ENCODE measurements at regions not wholly inside any gene's neighbourhood (a gene's known extent, or its start where the extent isn't known, plus 50 kb on each side); places are given as distances from the start of the nearest gene placed in this dataset.

DNA sequence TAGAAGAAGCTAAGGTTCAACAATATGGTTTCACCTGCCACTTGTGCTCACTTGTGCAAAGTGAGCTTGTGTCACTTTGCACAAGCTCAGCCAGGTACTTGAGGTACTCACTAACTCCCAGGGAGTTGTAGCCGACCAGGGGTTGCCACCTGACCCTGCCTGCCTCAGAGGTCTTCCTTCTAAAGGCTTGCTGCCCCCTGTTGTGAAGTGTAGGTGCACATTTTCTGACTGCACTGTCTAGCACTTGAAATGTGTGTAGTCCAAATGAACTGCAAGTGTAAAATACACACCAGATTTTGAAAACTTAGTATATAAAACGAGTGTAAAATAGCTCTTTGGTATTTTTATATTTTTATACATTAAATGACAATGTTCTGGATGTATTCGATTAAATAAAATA lies 230.8 kb downstream of the DLEU7 start:
- TF ChIP-seq, protein P1, sequence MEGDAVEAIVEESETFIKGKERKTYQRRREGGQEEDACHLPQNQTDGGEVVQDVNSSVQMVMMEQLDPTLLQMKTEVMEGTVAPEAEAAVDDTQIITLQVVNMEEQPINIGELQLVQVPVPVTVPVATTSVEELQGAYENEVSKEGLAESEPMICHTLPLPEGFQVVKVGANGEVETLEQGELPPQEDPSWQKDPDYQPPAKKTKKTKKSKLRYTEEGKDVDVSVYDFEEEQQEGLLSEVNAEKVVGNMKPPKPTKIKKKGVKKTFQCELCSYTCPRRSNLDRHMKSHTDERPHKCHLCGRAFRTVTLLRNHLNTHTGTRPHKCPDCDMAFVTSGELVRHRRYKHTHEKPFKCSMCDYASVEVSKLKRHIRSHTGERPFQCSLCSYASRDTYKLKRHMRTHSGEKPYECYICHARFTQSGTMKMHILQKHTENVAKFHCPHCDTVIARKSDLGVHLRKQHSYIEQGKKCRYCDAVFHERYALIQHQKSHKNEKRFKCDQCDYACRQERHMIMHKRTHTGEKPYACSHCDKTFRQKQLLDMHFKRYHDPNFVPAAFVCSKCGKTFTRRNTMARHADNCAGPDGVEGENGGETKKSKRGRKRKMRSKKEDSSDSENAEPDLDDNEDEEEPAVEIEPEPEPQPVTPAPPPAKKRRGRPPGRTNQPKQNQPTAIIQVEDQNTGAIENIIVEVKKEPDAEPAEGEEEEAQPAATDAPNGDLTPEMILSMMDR (IDR thresholded peaks at IDR 0.05; ENCODE audit: poor library complexity): no peak
- no peak for TF ChIP-seq EZH2 (IDR thresholded peaks at IDR 0.05; ENCODE audit: borderline replicate concordance)

Data from hepatocyte (in vitro differentiated cells).